ENCODE measurements at regions not wholly inside any gene's neighbourhood (a gene's known extent, or its start where the extent isn't known, plus 50 kb on each side); places are given as distances from the start of the nearest gene placed in this dataset.

DNA sequence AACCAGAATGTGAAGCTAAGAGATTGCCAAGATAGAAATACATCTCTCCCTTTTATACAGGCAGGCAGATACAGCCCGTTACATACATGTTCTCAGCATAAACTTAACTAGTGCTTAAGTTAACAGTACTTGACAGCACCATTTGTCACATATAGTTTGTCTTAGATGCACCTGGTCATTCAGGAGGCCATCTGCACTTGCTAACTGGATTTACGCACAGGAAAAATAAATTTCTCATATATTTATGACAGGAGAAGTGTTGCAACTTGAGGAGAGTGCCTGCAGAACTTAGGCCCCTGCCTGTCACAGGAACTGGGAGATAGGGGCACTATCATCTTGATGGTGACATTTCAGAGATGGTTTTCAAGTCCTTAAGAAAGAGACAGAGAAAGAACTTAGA, 1462.1 kb upstream of the CDH9 start:
- TF ChIP-seq CTCF (IDR thresholded peaks at IDR 0.05; ENCODE audit: low read depth, low read length), result no peak
- no peak for TF ChIP-seq EZH2phosphoT487 (IDR thresholded peaks at IDR 0.05; ENCODE audit: low read depth)

Measured in OCI-LY3 (cell line).